ENCODE measurements at regions not wholly inside any gene's neighbourhood (a gene's known extent, or its start where the extent isn't known, plus 50 kb on each side); places are given as distances from the start of the nearest gene placed in this dataset.

- no peak for DNase-seq
- H3K27me3 Mint-ChIP-seq = peaks cover 2% of the 10 kb centered on the region
- TF ChIP-seq CTCF (IDR thresholded peaks at IDR 0.05) = no peak
- ChIA-PET CTCF (no interaction called here), POLR2A (no interaction called here)
- H3K27ac Mint-ChIP-seq = no peak overlapping the region
- intact Hi-C loops (cut with micrococcal nuclease) = no loop called here
- no peaks in the 10 kb centered on the region for H3K9me3 Mint-ChIP-seq
- no peaks in the 10 kb centered on the region for H3K36me3 Mint-ChIP-seq (ENCODE audit: low read depth)
- no peak for ATAC-seq
- H3K4me1 Mint-ChIP-seq (ENCODE audit: low read depth) = no peaks in the 10 kb centered on the region
- no peak overlapping the region for H3K4me3 Mint-ChIP-seq
Observed at GRCh38 chr3:5733995-5734394, 546.5 kb downstream of the EDEM1 start.

- ATAC-seq (no peak), DNase-seq (no peak)
- Mint-ChIP-seq H3K4me1 (ENCODE audit: low read depth) (no peaks in the 10 kb centered on the region), H3K27ac (no peak overlapping the region), H3K4me3 (no peak overlapping the region), H3K36me3 (ENCODE audit: low read depth) (no peaks in the 10 kb centered on the region), H3K27me3 (peaks cover 2% of the 10 kb centered on the region), H3K9me3 (no peaks in the 10 kb centered on the region)
- ChIA-PET POLR2A (no interaction called here), CTCF (no interaction called here)
- intact Hi-C loops (cut with micrococcal nuclease) = no loop called here
- TF ChIP-seq CTCF (IDR thresholded peaks at IDR 0.05) = no peak
Observed at GRCh38 chr3:5735896-5736295, 548.4 kb downstream of the EDEM1 start.

GRCh38 chr3:5739299-5739935, 551.9 kb downstream of the EDEM1 start:
- intact Hi-C loops (cut with micrococcal nuclease) = no loop called here
- H3K27ac Mint-ChIP-seq = no peak overlapping the region
- POLR2A ChIA-PET = no interaction called here
- H3K4me1 Mint-ChIP-seq (ENCODE audit: low read depth) = no peaks in the 10 kb centered on the region
- H3K27me3 Mint-ChIP-seq = peaks cover 2% of the 10 kb centered on the region
- H3K4me3 Mint-ChIP-seq = no peak overlapping the region
- TF ChIP-seq CTCF (IDR thresholded peaks at IDR 0.05) = no peak
- ATAC-seq (no peak), DNase-seq (no peak)
- no peaks in the 10 kb centered on the region for H3K9me3 Mint-ChIP-seq
- H3K36me3 Mint-ChIP-seq (ENCODE audit: low read depth) = no peaks in the 10 kb centered on the region
- CTCF ChIA-PET = no interaction called here

GRCh38 chr3:5739949-5740348, 552.4 kb downstream of the EDEM1 start:
- intact Hi-C loops (cut with micrococcal nuclease) = no loop called here

GRCh38 chr3:5741017-5741416, 553.5 kb downstream of the EDEM1 start:
- no peak overlapping the region for H3K27ac Mint-ChIP-seq
- ATAC-seq = no peak
- intact Hi-C loops (cut with micrococcal nuclease) = no loop called here
- no peaks in the 10 kb centered on the region for H3K36me3 Mint-ChIP-seq (ENCODE audit: low read depth)
- no peaks in the 10 kb centered on the region for H3K4me1 Mint-ChIP-seq (ENCODE audit: low read depth)
- H3K27me3 Mint-ChIP-seq = peaks cover 2% of the 10 kb centered on the region
- CTCF ChIA-PET = no interaction called here
- no peaks in the 10 kb centered on the region for H3K9me3 Mint-ChIP-seq
- POLR2A ChIA-PET = no interaction called here
- DNase-seq = no peak
- TF ChIP-seq CTCF (IDR thresholded peaks at IDR 0.05) = no peak
- no peak overlapping the region for H3K4me3 Mint-ChIP-seq

More at GRCh38 chr3:5739949-5740348, 552.4 kb downstream of the EDEM1 start:
- Mint-ChIP-seq H3K4me3 (no peak overlapping the region), H3K27me3 (peaks cover 2% of the 10 kb centered on the region), H3K4me1 (ENCODE audit: low read depth) (no peaks in the 10 kb centered on the region), H3K9me3 (no peaks in the 10 kb centered on the region), H3K27ac (no peak overlapping the region), H3K36me3 (ENCODE audit: low read depth) (no peaks in the 10 kb centered on the region)
- no peak for TF ChIP-seq CTCF (IDR thresholded peaks at IDR 0.05)
- ATAC-seq = no peak
- CTCF ChIA-PET = no interaction called here
- POLR2A ChIA-PET = no interaction called here
- DNase-seq = no peak
